PFSK-1 (cell line): ENCODE measurements at regions not wholly inside any gene's neighbourhood (a gene's known extent, or its start where the extent isn't known, plus 50 kb on each side); places are given as distances from the start of the nearest gene placed in this dataset.

Experiments
- FOXP2 ChIP-seq: optimal IDR thresholded peaks from 2 replicates; pipeline ENCODE3; 2011; ENCODE audit warnings: borderline replicate concordance, control low read depth, inconsistent platforms; ENCODE audit not compliant: insufficient read depth; ENCODE audit errors: extremely low read length, extremely low read depth
- POLR2AphosphoS5 ChIP-seq: IDR thresholded peaks from 2 replicates; pipeline ENCODE4 v1.6.1; 2012; ENCODE audit warnings: low read depth, mild to moderate bottlenecking, control low read depth, low read length, moderate library complexity
- SIN3A ChIP-seq: IDR thresholded peaks from 2 replicates; pipeline ENCODE4 v1.6.1; 2012; ENCODE audit warnings: mild to moderate bottlenecking, low read length, moderate library complexity, borderline replicate concordance; ENCODE audit not compliant: insufficient read depth
- TAF1 ChIP-seq: IDR thresholded peaks from 2 replicates; pipeline ENCODE4 v1.6.1; 2012; ENCODE audit warnings: low read length, control low read depth, borderline replicate concordance; ENCODE audit not compliant: insufficient read depth
- TF ChIP-seq, protein P1 (sequence below), 2 experiments: IDR thresholded peaks; 2 replicates each; pipeline versions ENCODE4 v1.6.1 to v1.8.0; 2011 to 2012; ENCODE audit warnings: low read depth in 2 of 2, low read length in 2 of 2, control low read depth in 1 of 2, inconsistent platforms in 1 of 2, mild to moderate bottlenecking in 1 of 2, moderate library complexity in 1 of 2; ENCODE audit not compliant: insufficient read depth in 1 of 2

DNA sequence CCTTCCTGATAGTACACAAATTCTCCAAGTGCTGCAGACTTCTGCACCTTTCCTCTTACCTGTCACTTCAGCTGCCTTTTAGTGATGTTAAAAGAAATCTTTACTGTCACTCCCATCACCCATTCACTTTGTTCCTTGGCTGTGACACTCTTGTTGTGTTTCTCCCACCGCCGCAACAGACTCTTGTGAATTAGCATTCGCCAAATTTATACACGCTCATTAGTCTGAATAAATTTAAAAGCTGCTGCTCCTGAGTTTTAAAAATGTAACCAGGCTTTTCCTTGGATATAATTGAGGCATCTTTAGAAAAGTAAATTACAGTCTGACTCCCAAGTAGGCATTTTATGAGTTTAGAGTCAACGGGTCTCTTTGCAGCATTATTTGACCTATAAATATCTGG is 1197.9 kb downstream of the BCL11B start:
- TF ChIP-seq, protein P1, sequence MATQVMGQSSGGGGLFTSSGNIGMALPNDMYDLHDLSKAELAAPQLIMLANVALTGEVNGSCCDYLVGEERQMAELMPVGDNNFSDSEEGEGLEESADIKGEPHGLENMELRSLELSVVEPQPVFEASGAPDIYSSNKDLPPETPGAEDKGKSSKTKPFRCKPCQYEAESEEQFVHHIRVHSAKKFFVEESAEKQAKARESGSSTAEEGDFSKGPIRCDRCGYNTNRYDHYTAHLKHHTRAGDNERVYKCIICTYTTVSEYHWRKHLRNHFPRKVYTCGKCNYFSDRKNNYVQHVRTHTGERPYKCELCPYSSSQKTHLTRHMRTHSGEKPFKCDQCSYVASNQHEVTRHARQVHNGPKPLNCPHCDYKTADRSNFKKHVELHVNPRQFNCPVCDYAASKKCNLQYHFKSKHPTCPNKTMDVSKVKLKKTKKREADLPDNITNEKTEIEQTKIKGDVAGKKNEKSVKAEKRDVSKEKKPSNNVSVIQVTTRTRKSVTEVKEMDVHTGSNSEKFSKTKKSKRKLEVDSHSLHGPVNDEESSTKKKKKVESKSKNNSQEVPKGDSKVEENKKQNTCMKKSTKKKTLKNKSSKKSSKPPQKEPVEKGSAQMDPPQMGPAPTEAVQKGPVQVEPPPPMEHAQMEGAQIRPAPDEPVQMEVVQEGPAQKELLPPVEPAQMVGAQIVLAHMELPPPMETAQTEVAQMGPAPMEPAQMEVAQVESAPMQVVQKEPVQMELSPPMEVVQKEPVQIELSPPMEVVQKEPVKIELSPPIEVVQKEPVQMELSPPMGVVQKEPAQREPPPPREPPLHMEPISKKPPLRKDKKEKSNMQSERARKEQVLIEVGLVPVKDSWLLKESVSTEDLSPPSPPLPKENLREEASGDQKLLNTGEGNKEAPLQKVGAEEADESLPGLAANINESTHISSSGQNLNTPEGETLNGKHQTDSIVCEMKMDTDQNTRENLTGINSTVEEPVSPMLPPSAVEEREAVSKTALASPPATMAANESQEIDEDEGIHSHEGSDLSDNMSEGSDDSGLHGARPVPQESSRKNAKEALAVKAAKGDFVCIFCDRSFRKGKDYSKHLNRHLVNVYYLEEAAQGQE (IDR thresholded peaks at IDR 0.05; ENCODE audit: insufficient read depth in 1 of 2, low read depth in 2 of 2, low read length in 2 of 2), result no peak
- no peak for TF ChIP-seq POLR2AphosphoS5
- no peak for TF ChIP-seq TAF1
- no peak for TF ChIP-seq FOXP2
- TF ChIP-seq SIN3A, result no peak
